GM19467 (cell line): ENCODE measurements at regions not wholly inside any gene's neighbourhood (a gene's known extent, or its start where the extent isn't known, plus 50 kb on each side); places are given as distances from the start of the nearest gene placed in this dataset.
"Not testable (repeated sequence)": the region's sequence is repeated elsewhere in the genome, so short reads cannot be mapped to it uniquely, and the experiment has no call there.

Experiments
- ATAC-seq: cut with Tn5 transposase; IDR thresholded peaks from one replicate; pipeline ENCODE4 v1.9.1; 2021; ENCODE audit warnings: mild to moderate bottlenecking, moderate library complexity; ENCODE audit not compliant: unreplicated experiment

DNA sequence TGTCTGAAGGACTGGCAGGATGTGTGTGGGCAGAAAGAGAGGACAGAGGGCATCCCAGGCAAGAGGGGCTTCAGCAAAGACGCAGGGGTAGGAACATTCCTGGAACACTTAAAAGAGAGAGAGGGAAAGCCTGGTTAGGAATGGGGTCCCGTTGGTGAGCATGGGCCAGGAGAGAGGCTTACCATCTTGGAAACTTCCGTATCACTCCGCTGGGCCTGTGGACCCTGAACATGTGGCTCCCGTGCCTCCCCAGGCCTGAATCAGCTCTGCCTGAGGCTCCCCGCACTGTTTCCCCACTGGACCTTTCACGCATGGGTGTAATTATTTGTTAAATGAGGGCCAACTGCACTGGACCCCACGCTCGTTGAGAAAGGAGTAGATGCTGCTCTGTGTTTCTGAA lies 191.1 kb upstream of the GLI2 start:
- no peak for ATAC-seq

DNA sequence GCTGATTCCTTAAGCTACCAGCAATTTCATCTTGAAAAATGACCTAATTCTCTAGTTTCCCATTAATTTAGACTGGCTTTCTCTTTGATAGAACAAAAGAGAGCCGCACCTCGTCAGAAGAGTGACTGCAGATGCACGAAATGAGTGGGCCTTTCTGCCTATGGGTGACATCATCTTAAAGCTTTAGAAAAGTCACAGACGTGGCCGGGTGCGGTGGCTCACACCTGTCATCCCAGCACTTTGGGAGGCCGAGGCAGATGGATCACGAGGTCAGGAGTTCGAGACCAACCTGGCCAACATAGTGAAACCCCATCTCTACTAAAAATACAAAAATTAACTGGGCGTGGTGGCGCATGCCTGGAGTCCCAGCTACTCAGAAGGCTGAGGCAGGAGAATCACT lies 190.7 kb upstream of the GLI2 start:
- ATAC-seq: not testable (repeated sequence)

DNA sequence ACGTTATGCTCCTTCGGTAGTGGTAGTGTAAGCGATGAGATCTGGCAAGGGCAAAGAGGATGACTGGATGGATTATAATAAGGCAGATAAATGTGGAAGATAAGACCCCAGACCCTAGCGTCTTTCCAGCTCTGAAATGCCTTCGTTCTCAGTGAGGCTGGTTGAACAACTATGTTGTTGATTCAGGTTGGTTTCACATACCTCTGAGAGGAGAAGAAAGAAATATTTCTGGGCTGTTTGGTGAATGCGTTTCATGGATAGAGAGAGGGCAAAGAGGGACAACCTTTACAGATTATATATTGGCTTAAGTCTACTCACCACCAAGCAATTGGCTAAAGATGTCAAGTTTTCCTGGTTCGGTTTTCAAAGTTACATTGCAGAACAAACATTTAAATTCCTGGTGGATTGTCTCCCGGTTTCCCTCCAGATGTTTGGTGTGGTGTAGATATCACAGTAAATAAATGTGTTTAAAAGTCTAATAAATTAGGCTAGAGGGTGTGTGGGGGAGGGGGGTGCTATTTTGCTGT lies 190.1 kb upstream of the GLI2 start:
- ATAC-seq: no peak

GRCh38 chr2:120546048-120546864 lies 189.4 kb upstream of the GLI2 start:
- ATAC-seq: no peak

- ATAC-seq: no peak
These were observed 188.7 kb upstream of the GLI2 start for GRCh38 chr2:120546865-120547390.

DNA sequence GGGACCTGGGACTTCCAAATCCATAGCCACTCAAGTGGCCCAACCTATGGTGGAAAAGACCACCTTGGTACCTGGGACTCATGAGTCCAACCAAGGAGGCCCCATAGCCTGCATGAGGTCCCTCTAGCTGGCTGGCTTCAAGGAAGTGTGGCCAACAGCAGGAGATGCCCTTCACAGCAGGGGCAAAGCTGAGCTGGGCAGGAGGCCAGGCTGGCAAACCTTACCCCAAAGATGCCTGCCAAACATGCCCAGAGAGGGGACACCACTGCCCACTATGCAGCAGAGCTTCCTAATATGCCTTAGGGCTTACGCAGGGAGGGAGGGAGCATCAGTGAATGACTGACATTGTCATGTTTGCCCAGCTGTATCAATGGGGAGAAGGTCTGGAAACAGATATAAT lies 188.0 kb upstream of the GLI2 start:
- no peak for ATAC-seq

DNA sequence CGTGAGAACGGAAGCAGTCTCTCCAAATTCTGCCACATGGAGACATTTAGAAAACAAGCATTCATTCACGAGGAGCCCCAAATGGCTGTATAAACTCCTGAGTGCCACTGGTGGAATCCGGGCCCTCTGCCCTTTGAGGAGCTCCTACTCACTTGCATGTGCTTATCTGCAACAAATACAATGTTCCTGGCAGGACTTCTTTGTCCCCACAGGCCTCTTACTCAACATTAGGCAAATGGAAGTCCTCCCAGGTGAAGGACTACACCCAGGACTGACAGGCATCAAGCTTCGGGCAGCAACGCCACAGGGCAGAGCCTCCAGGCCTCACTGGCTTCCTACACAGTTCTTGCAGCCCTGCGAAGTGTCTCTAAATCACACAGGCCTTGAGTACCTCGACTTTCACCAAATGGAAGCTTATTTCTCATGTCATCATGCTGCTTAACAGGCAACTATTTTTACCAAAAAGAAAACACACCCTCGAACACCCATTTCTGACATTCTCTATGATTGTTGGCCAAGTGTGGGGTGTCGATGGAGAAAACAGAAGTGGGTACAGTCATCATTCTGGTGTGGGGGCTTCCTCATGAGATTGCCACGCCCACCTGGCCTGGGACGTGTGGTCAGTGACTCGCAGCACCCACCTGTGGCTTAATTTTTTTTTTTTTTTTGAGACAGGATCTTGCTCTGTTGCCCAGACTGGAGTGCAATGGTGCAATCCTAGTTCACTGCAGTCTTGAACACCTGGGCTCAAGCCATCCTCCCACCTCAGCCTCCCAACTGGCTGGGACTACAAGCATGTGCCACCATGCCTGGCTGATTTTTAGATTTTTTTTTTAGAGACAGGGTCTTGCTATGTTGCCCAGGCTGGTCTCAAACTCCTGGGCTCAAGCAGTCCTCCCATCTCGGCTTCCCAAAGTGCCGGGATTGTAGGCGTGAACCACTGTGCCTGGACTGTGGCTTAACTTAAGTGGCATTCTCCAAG lies 186.8 kb upstream of the GLI2 start:
- ATAC-seq: no peak

- no peak for ATAC-seq
These were observed 185.8 kb upstream of the GLI2 start for GRCh38 chr2:120549841-120550240.

DNA sequence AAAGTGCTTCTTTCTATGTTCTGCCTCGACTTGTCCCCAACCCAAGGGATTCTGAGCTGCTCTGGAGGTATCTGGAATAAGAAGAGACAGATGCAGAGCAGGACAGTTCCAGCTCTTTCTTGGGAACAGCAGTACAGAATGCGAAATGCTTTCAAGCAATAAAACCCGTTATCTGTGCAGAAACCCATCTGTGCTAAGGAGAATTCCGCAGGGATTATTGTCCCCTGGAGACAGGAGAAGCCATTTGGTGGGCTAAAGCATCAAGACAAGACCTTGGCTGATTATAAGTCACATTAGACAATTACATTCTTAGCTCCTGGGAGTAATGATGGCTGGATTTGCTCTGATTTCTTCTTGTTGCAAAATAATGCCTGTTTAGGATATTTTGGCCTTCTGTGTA lies 185.4 kb upstream of the GLI2 start:
- ATAC-seq: no peak

- ATAC-seq: no peak
These were observed 184.7 kb upstream of the GLI2 start for GRCh38 chr2:120550893-120551446.

DNA sequence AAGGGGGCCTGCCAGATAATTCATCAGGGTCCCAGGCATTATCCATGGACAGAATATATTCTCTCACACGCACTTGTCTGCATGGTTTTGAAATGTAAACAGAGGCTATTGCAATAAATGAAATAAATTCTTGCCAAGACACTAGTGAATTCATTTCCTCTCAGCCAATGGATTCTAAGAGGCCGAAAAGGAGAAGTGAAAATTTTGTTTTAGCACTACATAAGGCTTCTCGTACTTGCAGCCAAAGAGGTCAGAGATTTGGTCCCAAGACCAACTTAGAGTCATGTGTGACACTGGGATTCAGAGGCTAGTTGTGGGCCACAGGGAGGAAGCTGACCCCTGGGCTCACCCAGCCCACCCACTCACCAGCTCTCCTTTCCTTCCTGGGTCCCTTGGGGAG lies 184.1 kb upstream of the GLI2 start:
- no peak for ATAC-seq

GRCh38 chr2:120552079-120552478 lies 183.6 kb upstream of the GLI2 start:
- no peak for ATAC-seq

GRCh38 chr2:120552800-120553481 lies 182.7 kb upstream of the GLI2 start:
- no peak for ATAC-seq

DNA sequence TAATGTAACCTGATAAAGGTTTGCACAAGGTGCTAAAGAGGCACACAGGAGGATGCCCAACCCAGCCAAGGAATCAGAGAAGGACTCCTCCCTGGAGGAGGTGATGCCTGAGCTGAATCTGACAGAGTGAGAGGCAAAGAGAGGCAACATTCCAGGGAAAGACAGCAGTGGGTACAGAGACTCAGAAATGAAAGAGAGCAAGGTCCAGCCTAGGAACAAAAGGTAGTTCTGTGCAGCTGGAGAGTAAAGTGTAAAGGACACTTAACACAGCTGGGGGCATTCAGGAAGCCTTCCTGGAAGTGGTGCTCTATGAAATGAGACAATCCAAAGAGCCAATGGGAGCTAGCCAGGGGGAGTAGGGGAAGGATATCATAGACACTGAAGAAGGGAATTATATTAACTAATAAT lies 181.0 kb upstream of the GLI2 start:
- ATAC-seq: no peak

DNA sequence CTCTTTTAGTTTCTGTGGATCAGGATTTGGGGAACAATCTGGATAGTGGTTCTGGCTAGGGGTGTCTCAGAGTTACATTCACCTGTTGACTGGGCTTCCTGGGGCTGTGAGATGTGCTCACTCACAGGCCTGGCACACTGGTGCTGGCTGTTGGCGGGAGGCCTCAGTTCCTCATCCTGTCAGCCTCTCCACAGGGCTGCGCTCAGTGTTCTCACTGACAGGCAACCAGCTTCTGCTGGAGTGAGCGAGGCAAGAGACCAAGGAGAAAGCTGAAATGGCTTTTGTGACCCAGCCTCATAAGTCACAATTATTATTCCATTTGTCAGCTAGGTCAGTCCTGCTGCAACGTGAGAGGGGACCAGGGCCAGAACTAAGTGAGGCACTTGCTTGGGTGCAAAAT lies 180.6 kb upstream of the GLI2 start:
- ATAC-seq: no peak

GRCh38 chr2:120556911-120557310 lies 178.8 kb upstream of the GLI2 start:
- no peak for ATAC-seq

DNA sequence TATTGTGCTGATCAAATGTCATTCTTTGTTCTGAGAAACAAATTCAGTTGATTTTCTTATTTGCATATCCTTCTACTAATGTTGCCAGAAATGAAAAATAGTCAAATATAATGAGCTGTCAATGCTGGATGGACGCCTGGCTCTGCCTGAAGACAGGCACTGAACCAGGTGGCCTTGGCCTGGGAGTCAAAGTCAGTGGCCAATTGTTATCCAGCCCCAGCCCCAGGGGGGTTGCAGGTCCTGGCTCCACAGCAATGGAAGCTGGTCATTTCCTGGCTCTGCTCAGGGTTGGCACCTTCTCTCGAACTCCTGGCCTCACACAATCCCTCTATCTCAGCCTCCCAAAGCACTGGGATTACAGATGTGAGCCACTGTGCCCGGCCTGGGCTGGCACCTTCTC lies 176.8 kb upstream of the GLI2 start:
- no peak for ATAC-seq

GRCh38 chr2:120559401-120559800 lies 176.3 kb upstream of the GLI2 start:
- no peak for ATAC-seq

DNA sequence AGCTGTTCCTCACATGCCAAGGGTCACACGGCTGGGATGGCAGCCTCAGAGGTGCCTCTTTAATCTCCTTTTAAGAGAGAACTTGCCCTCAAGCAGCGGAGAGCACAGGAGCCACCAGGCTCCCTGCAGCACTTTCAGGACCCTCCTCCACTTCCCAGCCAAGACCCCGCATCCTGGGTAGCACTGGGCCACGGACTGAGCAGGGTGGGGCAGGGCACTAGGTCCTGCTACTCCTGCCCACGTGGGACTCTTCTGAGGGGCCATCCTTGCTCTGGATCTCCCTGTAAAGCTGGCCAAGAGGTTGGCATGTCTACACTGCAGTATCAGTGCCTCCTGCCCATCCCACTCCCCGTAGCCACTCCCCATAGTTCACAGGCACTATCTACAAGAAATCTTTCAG lies 175.3 kb upstream of the GLI2 start:
- no peak for ATAC-seq

DNA sequence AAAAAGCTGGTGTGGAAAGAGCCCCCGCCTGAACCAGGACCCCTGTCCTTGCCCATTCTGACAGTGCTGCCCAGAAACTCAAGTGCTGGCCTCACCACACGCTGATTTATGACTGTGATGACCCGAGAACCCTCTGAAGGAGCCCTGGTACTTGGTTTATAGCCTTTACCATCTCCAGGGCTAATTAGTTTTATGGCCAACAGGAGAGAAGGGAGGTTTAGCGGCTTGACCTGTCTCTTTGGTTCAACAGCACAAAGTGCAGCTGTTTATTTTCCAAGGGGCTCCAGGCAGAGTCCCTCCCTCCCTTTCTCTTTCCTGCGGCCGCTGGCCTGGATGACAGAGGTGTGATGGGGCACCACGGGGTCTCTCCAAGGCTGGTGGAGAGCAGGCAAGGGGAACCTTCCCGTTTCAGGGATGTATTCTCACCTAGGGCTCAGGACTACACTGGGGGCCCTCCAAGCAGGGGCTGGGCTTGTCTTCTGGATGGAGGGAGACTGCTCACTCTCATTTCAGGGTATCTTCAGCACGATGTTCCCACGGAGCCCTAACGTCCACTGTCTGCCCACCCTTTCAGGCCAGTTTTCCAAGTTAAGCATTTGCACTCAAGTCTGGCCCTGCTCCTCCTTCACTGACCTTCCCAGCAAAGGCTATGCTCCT lies 174.2 kb upstream of the GLI2 start:
- no peak for ATAC-seq
